ENCODE measurements at regions not wholly inside any gene's neighbourhood (a gene's known extent, or its start where the extent isn't known, plus 50 kb on each side); places are given as distances from the start of the nearest gene placed in this dataset.

DNA sequence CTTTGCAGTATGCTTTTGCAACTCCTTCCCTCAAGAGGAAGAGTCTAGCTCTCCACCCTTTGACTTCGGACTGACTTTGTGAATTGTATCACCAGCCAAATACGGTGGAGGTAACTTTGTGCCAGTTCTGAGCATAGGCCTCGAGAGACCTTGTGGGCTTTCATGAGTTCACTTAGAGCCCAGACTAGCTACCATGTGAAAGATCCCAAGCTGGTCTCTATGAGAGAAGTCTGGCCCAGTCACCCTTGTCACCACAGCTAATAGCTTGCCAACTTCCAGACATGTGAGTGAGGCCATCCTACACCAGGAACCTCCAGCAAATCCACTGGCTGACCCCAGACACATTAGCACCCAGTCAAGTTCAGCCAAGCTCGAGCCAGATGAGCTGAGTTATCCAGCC is 72.2 kb upstream of the EXOC4 start:
- no peaks in the 10 kb centered on the region for H3K79me2 ChIP-seq (ENCODE audit: low read depth)
- TF ChIP-seq EZH2phosphoT487 (IDR thresholded peaks at IDR 0.05) = no peak
- no peak for TF ChIP-seq EZH2 (IDR thresholded peaks at IDR 0.05)
- TF ChIP-seq CTCF (IDR thresholded peaks at IDR 0.05) = no peak
- no peak overlapping the region for H3K9ac ChIP-seq
- no peak overlapping the region for H3K27ac ChIP-seq
- no peak overlapping the region for H3K27ac Mint-ChIP-seq
- no peak overlapping the region for H3K4me3 Mint-ChIP-seq
- no peaks in the 10 kb centered on the region for H3K4me1 ChIP-seq
- peaks cover 9% of the 10 kb centered on the region for H3K9me3 Mint-ChIP-seq
- DNase-seq (ENCODE audit: low spot score) = no peak
- no peaks in the 10 kb centered on the region for H3K36me3 ChIP-seq
- H3F3A ChIP-seq (ENCODE audit: low read depth) = no peaks in the 10 kb centered on the region
- peaks cover 2% of the 10 kb centered on the region for H3K36me3 Mint-ChIP-seq
- H3K4me1 Mint-ChIP-seq = no peaks in the 10 kb centered on the region
- no peaks in the 10 kb centered on the region for H3K27me3 ChIP-seq
- no peaks in the 10 kb centered on the region for H3K9me3 ChIP-seq (ENCODE audit: low read depth)
- no peaks in the 10 kb centered on the region for H4K20me1 ChIP-seq (ENCODE audit: low read depth)
- no peak overlapping the region for H2AFZ ChIP-seq (replicated peaks)
- H3K4me2 ChIP-seq = no peak overlapping the region
- H3K4me3 ChIP-seq = no peak overlapping the region
- H3K27me3 Mint-ChIP-seq (ENCODE audit: insufficient read depth, low read depth) = peaks cover 2% of the 10 kb centered on the region

- no peaks in the 10 kb centered on the region for H3K9me3 ChIP-seq (ENCODE audit: low read depth)
- H3K4me1 Mint-ChIP-seq = peaks cover 3% of the 10 kb centered on the region
Observed at GRCh38 chr7:133183042-133183794, 69.7 kb upstream of the EXOC4 start.

DNA sequence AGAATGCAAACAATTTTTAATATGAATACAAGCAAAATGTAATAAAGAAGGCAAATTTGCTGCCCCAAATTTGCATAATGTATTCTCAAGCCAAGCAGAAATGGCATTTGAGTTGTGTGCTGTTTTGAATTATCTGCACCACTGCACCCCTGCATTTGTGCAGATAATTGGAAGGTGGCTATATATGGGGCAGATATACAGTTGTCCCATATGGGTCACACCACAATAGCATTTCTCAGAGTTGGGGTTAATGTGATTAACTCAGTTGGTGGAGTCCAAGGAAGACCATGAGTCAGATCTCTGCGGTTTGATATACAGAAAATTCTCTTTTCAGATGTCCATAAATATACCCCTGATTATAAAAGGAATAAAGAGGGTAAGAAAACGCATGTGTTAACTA is 68.9 kb upstream of the EXOC4 start:
- H3K36me3 ChIP-seq = no peaks in the 10 kb centered on the region
- H3K27ac ChIP-seq = no peak overlapping the region
- H3K9me3 ChIP-seq (ENCODE audit: low read depth) = no peaks in the 10 kb centered on the region
- Mint-ChIP-seq H3K4me3 (no peak overlapping the region), H3K4me1 (peaks cover 3% of the 10 kb centered on the region), H3K9me3 (no peaks in the 10 kb centered on the region), H3K36me3 (no peaks in the 10 kb centered on the region), H3K27me3 (ENCODE audit: insufficient read depth, low read depth) (peaks cover 2% of the 10 kb centered on the region), H3K27ac (no peak overlapping the region)
- no peaks in the 10 kb centered on the region for H4K20me1 ChIP-seq (ENCODE audit: low read depth)
- no peaks in the 10 kb centered on the region for H3F3A ChIP-seq (ENCODE audit: low read depth)
- no peaks in the 10 kb centered on the region for H3K4me1 ChIP-seq
- no peak overlapping the region for H3K4me2 ChIP-seq
- no peak overlapping the region for H3K9ac ChIP-seq
- H3K79me2 ChIP-seq (ENCODE audit: low read depth) = no peaks in the 10 kb centered on the region
- no peak overlapping the region for H2AFZ ChIP-seq (replicated peaks)
- H3K4me3 ChIP-seq = no peak overlapping the region
- no peak for DNase-seq (ENCODE audit: low spot score)
- TF ChIP-seq CTCF (IDR thresholded peaks at IDR 0.05) (no peak), EZH2phosphoT487 (IDR thresholded peaks at IDR 0.05) (no peak), EZH2 (IDR thresholded peaks at IDR 0.05) (no peak)
- H3K27me3 ChIP-seq = no peaks in the 10 kb centered on the region

More at GRCh38 chr7:133183042-133183794, 69.7 kb upstream of the EXOC4 start:
- Mint-ChIP-seq H3K4me3 (no peak overlapping the region), H3K27ac (no peak overlapping the region), H3K36me3 (no peaks in the 10 kb centered on the region), H3K27me3 (ENCODE audit: insufficient read depth, low read depth) (peaks cover 2% of the 10 kb centered on the region), H3K9me3 (peaks cover 4% of the 10 kb centered on the region)
- H3K4me3 ChIP-seq = no peak overlapping the region
- H3K4me2 ChIP-seq = no peak overlapping the region
- TF ChIP-seq EZH2phosphoT487 (IDR thresholded peaks at IDR 0.05) (no peak), EZH2 (IDR thresholded peaks at IDR 0.05) (no peak), CTCF (IDR thresholded peaks at IDR 0.05) (no peak)
- no peaks in the 10 kb centered on the region for H3K4me1 ChIP-seq
- no peaks in the 10 kb centered on the region for H4K20me1 ChIP-seq (ENCODE audit: low read depth)
- no peak overlapping the region for H2AFZ ChIP-seq (replicated peaks)
- no peak for DNase-seq (ENCODE audit: low spot score)
- H3K36me3 ChIP-seq = no peaks in the 10 kb centered on the region
- H3K27me3 ChIP-seq = no peaks in the 10 kb centered on the region
- H3K79me2 ChIP-seq (ENCODE audit: low read depth) = no peaks in the 10 kb centered on the region
- no peaks in the 10 kb centered on the region for H3F3A ChIP-seq (ENCODE audit: low read depth)
- no peak overlapping the region for H3K27ac ChIP-seq
- H3K9ac ChIP-seq = no peak overlapping the region

Data from neural progenitor cell (in vitro differentiated cells).